H7 (cell line): ENCODE measurements at regions not wholly inside any gene's neighbourhood (a gene's known extent, or its start where the extent isn't known, plus 50 kb on each side); places are given as distances from the start of the nearest gene placed in this dataset.

Experiments used
- DNase-seq: peaks from one replicate; pipeline ENCODE4 v3.0.0; 2012
- H3K27me3 ChIP-seq: 2 replicates; pipeline ENCODE4 v1.6.0; 2011; ENCODE audit warnings: mild to moderate bottlenecking, low read length; ENCODE audit not compliant: control insufficient read depth, insufficient read depth
- H3K36me3 ChIP-seq: replicated peaks from 2 replicates; pipeline ENCODE4 v1.5.1; 2011; ENCODE audit warnings: low read length; ENCODE audit not compliant: control insufficient read depth, insufficient read depth
- H3K4me3 ChIP-seq: 2 replicates; pipeline ENCODE4 v1.5.1; 2011; ENCODE audit warnings: low read depth, mild to moderate bottlenecking, control low read depth, low read length, moderate library complexity; ENCODE audit not compliant: insufficient read depth

DNA sequence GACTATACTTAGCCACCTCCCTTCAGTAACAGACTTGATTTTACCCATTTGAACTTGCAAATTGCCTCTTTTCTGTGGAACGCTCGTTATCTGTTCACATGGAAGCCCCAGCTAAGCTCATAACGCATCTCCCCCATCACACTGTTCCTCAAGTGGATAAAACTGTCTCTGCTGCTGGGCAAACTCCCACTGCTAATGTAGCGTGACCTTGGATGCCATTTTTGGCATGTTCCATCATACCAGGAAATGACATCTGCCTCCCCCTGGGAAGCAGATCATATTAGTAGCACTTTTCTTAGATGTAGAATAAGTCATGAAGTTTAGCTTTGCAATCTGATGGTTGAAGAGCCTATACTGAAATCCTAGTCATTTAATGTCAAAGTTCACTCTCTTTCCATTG is 528.7 kb upstream of the PLXNA2 start:
- no peak for DNase-seq
- Histone ChIP-seq H3K27me3 (no peaks in the 10 kb centered on the region; the same call in 1 of the 2 replicates), H3K4me3 (no peak overlapping the region), H3K36me3 (no peaks in the 10 kb centered on the region)

GRCh38 chr1:208775841-208776240 is 531.7 kb upstream of the PLXNA2 start:
- H3K36me3 ChIP-seq, result no peaks in the 10 kb centered on the region
- H3K4me3 ChIP-seq, result no peak overlapping the region
- H3K27me3 ChIP-seq, result no peaks in the 10 kb centered on the region; the same call in 1 of the 2 replicates
- no peak for DNase-seq

GRCh38 chr1:208778417-208778816 is 534.2 kb upstream of the PLXNA2 start:
- Histone ChIP-seq H3K36me3 (no peaks in the 10 kb centered on the region), H3K4me3 (no peak overlapping the region), H3K27me3 (no peaks in the 10 kb centered on the region; the same call in 1 of the 2 replicates)
- no peak for DNase-seq

DNA sequence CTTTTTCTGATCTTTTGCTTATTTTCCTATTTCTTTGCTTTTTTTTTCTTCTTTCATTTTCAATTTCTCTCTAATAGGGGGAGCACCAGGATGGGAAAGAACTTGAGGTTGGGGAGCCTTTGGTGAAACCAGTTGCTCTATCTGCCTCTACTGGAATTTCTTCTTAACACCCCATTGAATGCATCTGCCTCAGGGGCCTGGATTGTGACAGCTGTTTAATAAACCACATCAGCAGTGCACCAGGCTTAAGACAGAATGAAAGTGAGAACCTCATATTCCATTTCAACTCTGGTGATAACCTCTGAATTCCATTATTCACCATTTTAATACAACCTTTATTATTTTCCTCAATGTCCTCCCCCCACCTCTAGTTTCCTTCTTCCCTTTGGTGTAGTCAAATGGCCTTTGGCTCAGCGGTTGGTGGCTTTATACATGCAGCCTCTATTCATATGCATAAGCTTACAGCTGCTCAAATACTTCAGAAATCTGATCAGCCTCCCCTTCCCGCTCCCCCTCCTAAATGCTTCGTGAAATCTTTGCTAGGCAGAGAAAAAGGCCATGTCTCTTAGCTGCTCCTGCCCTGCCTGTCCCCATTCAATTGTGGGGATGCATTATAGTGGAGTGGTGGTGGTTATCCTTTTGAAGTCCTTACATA is 537.3 kb upstream of the PLXNA2 start:
- H3K36me3 ChIP-seq, result no peaks in the 10 kb centered on the region
- DNase-seq, result peak; percentile 15
- no peaks in the 10 kb centered on the region; the same call in 1 of the 2 replicates for H3K27me3 ChIP-seq
- no peak overlapping the region for H3K4me3 ChIP-seq

DNA sequence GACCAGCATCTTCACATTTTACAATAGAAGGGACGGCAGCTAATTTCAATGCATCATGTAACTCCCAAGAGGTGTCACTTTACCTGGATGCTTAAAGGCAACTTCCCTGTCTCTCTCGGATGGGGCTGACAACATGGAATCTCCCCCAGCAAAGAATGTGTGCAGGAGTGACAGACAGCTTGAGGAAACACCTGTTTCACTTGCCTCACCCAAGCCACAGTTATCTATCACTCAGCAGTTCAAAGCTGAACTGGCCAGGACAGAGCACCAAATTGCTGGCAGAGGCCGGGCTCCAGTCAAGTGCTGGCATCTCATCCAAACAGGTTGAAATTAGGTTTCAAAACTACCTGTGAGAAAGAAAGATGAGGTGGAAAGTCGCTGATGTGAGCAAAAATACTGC is 538.0 kb upstream of the PLXNA2 start:
- no peak for DNase-seq
- Histone ChIP-seq H3K36me3 (no peaks in the 10 kb centered on the region), H3K4me3 (no peak overlapping the region), H3K27me3 (no peaks in the 10 kb centered on the region; the same call in 1 of the 2 replicates)

- DNase-seq, result no peak
- no peaks in the 10 kb centered on the region for H3K27me3 ChIP-seq
- H3K36me3 ChIP-seq, result no peaks in the 10 kb centered on the region
- H3K4me3 ChIP-seq, result no peak overlapping the region
These were observed 541.4 kb upstream of the PLXNA2 start for GRCh38 chr1:208785629-208786028.

- no peaks in the 10 kb centered on the region for H3K27me3 ChIP-seq
- no peak overlapping the region for H3K4me3 ChIP-seq
- DNase-seq, result no peak
- no peaks in the 10 kb centered on the region for H3K36me3 ChIP-seq
These were observed 543.0 kb upstream of the PLXNA2 start for GRCh38 chr1:208787219-208787618.

GRCh38 chr1:208788013-208788540 is 543.9 kb upstream of the PLXNA2 start:
- H3K4me3 ChIP-seq, result no peak overlapping the region
- no peak for DNase-seq
- no peaks in the 10 kb centered on the region for H3K27me3 ChIP-seq
- no peaks in the 10 kb centered on the region for H3K36me3 ChIP-seq

DNA sequence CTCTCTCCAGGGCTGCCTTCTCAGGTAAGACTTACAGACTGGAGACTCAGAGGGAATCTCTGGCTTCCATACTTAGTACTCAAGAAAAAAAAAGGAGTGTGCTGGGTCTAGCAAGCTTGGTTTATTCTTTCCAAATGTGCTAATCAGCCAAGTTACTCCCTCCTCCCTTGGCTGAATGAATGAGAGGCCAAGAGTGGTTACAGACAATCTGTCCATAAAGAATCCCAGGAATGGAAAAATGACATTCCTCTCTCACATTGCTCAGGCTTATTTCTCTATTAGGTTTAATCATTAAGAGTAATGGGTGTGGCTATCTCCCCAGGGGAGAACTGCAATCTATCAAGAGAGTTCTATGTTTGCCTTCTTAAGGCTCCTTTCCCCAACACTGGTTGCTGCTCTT is 547.3 kb upstream of the PLXNA2 start:
- no peaks in the 10 kb centered on the region for H3K36me3 ChIP-seq
- no peak for DNase-seq
- no peaks in the 10 kb centered on the region for H3K27me3 ChIP-seq
- no peak overlapping the region for H3K4me3 ChIP-seq

DNA sequence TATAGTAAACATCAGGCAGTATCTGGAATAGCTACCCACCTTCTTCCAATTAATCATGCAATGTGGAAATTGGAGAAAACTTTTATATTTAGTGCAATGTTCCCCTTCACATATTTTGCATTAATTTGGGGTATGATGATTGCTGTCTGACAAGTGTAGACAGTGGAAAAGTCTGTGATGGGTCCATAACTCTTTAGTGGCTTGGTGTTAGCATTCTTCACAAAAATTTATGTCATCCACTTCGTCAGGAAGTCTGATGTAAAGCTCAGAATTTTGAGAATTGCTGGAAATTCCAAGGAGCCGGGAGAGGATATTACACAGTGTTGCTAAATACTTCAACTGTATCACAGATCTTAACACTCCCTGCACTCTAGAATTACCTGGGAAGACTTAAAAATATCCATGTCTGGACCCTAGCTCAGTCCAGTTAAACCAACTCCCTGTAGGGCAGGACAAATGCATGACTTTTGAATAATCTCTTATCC is 549.7 kb upstream of the PLXNA2 start:
- no peaks in the 10 kb centered on the region for H3K27me3 ChIP-seq
- DNase-seq, result no peak
- no peak overlapping the region for H3K4me3 ChIP-seq
- H3K36me3 ChIP-seq, result no peaks in the 10 kb centered on the region

DNA sequence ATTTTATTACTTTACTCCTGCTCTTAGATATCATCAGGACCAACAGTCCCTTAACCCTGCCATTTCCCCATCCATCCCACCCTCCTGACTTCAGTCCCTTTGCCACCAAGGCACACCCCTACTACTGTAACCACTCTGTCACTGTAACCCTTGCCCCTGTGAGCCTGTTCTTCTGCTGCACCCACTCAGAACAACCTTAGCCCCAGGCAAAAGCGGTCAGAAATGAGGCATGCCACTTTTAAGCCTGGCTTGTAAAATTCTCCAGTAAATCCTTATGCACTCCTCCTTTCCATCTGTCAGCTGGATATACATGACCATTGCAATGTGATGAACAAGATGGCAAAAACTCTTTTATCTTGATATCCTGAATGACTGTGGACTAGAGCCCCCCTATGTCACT is 555.0 kb upstream of the PLXNA2 start:
- H3K4me3 ChIP-seq, result no peak overlapping the region
- H3K36me3 ChIP-seq, result no peaks in the 10 kb centered on the region
- no peaks in the 10 kb centered on the region for H3K27me3 ChIP-seq
- DNase-seq, result no peak

DNA sequence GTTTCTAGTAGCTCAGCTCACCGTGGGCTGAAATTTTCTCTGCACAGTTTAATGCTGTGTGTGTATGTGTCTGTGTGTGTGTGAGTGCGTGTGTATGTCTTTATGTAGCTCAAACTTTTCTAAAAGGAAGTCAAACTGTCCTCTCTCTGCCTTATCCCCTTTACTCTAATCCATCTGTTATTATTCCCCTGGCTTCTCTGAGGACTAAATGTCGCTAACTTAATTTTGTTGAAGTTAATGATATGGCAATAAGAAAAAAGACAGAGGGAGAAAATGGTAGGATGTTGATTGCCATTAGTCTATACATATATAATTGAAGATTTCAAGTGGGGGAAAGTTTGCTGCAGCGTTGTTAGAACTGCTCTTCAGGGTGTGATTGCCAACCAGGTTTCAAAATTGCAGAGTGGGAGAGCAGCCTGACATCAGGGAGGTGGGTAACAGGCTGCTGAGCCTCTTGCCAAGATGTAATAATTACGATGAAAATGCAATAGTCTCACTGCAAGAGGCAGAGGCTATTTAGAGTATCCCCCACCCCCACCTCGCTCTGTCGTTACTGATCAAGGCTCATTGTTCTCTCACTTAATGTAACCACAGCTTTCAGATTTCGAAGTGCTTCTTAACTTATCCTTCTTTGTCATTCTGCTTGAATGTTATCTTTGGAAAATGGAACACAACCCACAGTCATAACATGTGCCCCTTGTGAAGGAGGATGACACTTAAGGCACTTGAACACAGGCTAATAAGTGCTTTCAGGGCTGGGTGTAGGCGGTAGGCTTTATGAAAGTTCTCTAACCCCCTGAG is 559.0 kb upstream of the PLXNA2 start:
- Histone ChIP-seq H3K4me3 (no peak overlapping the region), H3K36me3 (no peaks in the 10 kb centered on the region), H3K27me3 (no peaks in the 10 kb centered on the region)
- no peak for DNase-seq

GRCh38 chr1:208807446-208808127 is 563.4 kb upstream of the PLXNA2 start:
- no peak for DNase-seq
- no peaks in the 10 kb centered on the region for H3K27me3 ChIP-seq
- no peaks in the 10 kb centered on the region for H3K36me3 ChIP-seq
- no peak overlapping the region for H3K4me3 ChIP-seq

DNA sequence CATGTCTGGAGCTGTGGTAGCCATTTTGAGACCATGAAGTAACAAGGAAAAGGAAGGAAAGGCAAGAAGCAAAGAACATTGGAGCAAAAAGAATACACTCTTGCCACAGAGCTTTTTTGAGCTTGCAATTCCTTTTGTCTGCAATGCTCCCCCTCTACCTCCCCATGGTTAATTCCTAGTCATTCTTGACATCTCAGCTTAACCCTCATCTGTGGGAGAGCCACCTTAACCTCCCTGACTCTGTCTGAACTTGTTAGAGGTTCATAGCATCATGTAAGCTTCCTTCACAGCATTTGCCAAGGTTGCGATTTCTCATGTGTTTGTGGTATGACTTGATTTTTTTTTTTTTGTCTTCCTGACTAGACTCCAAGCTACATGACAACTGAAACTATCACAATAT is 564.1 kb upstream of the PLXNA2 start:
- no peak for DNase-seq

More for the DNA sequence above, 564.1 kb upstream of the PLXNA2 start:
- no peaks in the 10 kb centered on the region for H3K36me3 ChIP-seq
- H3K27me3 ChIP-seq, result no peaks in the 10 kb centered on the region
- no peak overlapping the region for H3K4me3 ChIP-seq
